Thymus (tissue), 11 donors: ENCODE measurements at regions not wholly inside any gene's neighbourhood (a gene's known extent, or its start where the extent isn't known, plus 50 kb on each side); places are given as distances from the start of the nearest gene placed in this dataset.
"Not testable (repeated sequence)": the region's sequence is repeated elsewhere in the genome, so short reads cannot be mapped to it uniquely, and the experiment has no call there.

Experiments
- DNase-seq, 9 donors: peaks; one replicate each; pipeline ENCODE4 v3.0.0-alpha.2; 2013; ENCODE audit warnings: low spot score in 9 of 9, low read depth in 6 of 9, missing footprints in 1 of 9
- H3K27ac ChIP-seq, 2 donors: one replicate each; pipeline ENCODE4 v1.5.1; 2013; ENCODE audit warnings: control low read depth in 1 of 2, low read depth in 1 of 2, low read length in 1 of 2, mild to moderate bottlenecking in 1 of 2, moderate library complexity in 1 of 2
- H3K27me3 ChIP-seq, 2 donors: one replicate each; pipeline ENCODE4 v1.5.1; 2013; ENCODE audit warnings: low read length in 1 of 2; ENCODE audit not compliant: control insufficient read depth in 2 of 2, insufficient read depth in 1 of 2
- H3K36me3 ChIP-seq, 2 donors: one replicate each; pipeline ENCODE4 v1.5.1; 2013; ENCODE audit warnings: low read length in 1 of 2, mild to moderate bottlenecking in 1 of 2, moderate library complexity in 1 of 2; ENCODE audit not compliant: control insufficient read depth in 2 of 2, insufficient read depth in 2 of 2
- H3K4me1 ChIP-seq, 2 donors: one replicate each; pipeline ENCODE4 v1.5.1; 2013; ENCODE audit warnings: low read length in 2 of 2; ENCODE audit not compliant: control insufficient read depth in 2 of 2, insufficient read depth in 2 of 2
- H3K4me3 ChIP-seq, 2 donors: one replicate each; pipeline ENCODE4 v1.5.1; 2013; ENCODE audit warnings: low read length in 2 of 2, control low read depth in 1 of 2, mild to moderate bottlenecking in 1 of 2
- H3K9me3 ChIP-seq, 2 donors: one replicate each; pipeline ENCODE4 v1.5.1; 2013; ENCODE audit warnings: low read length in 1 of 2, mild to moderate bottlenecking in 1 of 2; ENCODE audit not compliant: control insufficient read depth in 2 of 2, insufficient read depth in 1 of 2
- WGBS: extraction: QIAGEN DNeasy Blood & Tissue Kit; methylation state at CpG from one replicate; pipeline ENCODE4 v1.1.7; 2013; 5-methylcytosine and 5-hydroxymethylcytosine counted together
- donor health status: healthy.

DNA sequence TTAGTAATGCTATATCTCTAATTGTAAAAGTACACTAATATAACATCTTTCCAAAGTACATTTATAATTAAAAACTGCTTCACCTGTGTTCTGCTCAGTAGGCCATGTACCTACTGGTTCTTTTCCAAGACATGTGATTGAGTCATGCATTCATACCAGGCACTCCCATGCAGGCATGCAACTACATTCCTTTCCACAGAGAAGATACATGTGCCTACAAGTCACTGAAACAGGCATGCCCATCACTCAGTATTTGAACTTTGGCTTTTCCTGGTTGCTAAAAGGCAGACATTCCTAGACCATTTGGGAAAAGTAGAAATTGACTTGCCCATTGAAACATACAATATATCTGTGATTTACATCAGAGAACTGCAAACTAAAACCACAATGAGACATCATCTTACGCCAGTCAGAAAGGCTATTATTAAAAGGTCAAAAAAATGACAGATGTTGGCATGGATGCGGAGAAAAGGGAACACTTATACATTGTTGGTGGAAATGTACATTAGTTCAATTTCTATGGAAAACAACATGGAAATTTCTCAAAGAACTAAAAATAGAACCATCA lies 148.3 kb upstream of the MOCS2 start:
- DNase-seq, result no peak
- Histone ChIP-seq H3K27me3 (no peaks in the 10 kb centered on the region), H3K36me3 (no peaks in the 10 kb centered on the region), H3K9me3 (no peaks in the 10 kb centered on the region), H3K4me3 (no peak overlapping the region), H3K27ac (no peak overlapping the region), H3K4me1 (peaks cover 4 to 5% of the 10 kb centered on the region in 2 donors)
- 91% methylated on average over 2 of the region's 2 CpGs for WGBS

DNA sequence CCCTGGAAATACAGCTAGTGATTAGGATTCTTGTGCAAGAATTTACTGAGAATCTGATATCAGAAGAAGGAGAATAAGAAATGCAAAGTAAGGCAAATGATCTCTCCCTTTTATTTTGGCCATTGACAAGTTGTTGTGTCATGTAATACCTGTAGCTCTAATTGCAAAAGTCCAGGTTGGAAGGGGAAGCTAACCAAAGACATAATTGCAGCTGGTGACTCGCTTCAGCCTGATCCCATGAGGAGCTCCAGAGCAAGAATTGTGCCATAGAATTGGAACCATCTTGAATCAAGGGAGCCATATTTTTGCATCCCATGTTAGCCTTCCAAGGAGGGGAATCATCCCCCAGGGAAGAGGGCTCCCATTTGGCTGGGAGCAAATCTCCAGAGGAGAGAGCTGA lies 149.6 kb upstream of the MOCS2 start:
- no peak overlapping the region for H3K27ac ChIP-seq
- no peaks in the 10 kb centered on the region for H3K9me3 ChIP-seq
- no peaks in the 10 kb centered on the region for H3K4me1 ChIP-seq
- H3K4me3 ChIP-seq, result no peak overlapping the region
- DNase-seq, result no peak
- H3K27me3 ChIP-seq, result no peaks in the 10 kb centered on the region
- H3K36me3 ChIP-seq, result no peaks in the 10 kb centered on the region
- 97% methylated on average over 1 of the region's 1 CpG for WGBS

DNA sequence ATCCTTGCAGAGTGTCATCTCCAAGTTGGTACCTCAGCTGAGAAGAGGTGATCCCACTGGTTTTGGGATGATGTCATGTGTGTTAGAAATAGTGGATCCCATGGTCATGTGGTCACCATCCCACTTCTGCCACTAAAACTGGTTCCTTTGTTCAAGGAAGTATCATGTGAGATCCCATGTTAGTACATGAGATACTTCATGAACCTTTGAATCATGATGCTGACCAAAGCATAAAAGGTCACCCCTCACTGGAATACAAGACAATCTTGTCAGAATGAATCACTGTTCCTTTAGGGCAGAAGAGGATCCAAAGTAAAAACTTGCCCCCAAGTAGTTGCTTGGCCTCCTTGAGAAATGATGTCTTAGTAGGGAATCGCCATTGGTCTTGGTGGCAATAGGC lies 150.9 kb upstream of the MOCS2 start:
- Histone ChIP-seq H3K36me3 (no peaks in the 10 kb centered on the region), H3K27me3 (no peaks in the 10 kb centered on the region), H3K4me3 (no peak overlapping the region), H3K9me3 (no peaks in the 10 kb centered on the region), H3K27ac (no peak overlapping the region), H3K4me1 (no peaks in the 10 kb centered on the region)
- 100% methylated on average over 1 of the region's 1 CpG for WGBS
- DNase-seq, result no peak

DNA sequence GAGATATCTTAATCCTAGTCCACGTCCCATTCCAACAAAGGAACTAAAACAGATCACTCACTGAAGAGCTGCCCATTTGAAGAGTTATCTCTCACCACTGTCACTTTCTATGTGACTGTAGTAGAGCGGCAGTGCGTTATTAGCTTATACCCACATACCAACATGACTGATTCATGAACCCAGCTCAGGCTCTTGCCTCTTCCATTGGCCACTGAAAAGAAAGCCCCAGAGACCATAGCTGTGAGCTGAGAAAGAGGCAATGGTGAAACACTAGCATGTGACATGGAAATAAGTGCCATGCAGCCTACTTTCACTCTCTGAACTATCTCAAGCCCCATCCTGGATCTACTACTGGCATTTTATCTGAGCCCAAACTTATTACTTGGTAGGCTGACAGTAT lies 151.7 kb upstream of the MOCS2 start:
- H3K27me3 ChIP-seq, result no peaks in the 10 kb centered on the region
- H3K9me3 ChIP-seq, result no peaks in the 10 kb centered on the region
- WGBS, result 95% methylated on average over 3 of the region's 3 CpGs
- no peak overlapping the region for H3K27ac ChIP-seq
- DNase-seq, result no peak
- no peak overlapping the region for H3K4me3 ChIP-seq
- H3K36me3 ChIP-seq, result no peaks in the 10 kb centered on the region
- no peaks in the 10 kb centered on the region for H3K4me1 ChIP-seq

DNA sequence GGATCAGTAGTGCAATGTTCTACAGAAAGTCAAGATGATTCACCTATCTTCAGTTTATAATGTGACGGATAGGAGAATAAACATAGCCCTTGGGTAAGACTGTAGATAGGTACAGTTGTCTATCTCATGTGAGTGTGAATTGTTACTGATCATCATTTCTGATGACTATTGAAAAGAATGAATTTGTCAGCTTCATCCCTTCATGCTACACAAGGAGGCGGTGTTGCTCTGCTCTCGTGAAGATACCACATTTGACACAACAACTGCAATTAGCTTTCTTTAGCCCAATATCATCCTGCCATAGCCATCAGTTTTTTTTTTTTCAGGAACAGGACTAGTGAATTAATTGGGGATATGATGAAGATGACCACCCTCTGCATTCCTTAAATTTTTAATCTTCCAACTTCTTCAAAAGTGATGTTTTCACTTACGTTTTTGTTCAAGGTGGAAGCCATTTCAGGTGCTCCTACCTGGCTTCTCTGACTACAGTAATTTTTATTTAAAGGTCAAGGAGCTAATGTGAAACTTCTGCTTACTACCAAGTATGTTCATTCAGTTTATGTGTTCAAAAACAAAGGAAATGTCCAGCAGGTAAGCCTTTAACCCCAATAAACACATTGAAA lies 152.9 kb upstream of the MOCS2 start:
- no peaks in the 10 kb centered on the region for H3K4me1 ChIP-seq
- H3K27me3 ChIP-seq, result no peaks in the 10 kb centered on the region
- WGBS, result 95% methylated on average over 4 of the region's 4 CpGs
- H3K27ac ChIP-seq, result no peak overlapping the region
- no peaks in the 10 kb centered on the region for H3K36me3 ChIP-seq
- no peak overlapping the region for H3K4me3 ChIP-seq
- no peaks in the 10 kb centered on the region for H3K9me3 ChIP-seq
- no peak for DNase-seq

DNA sequence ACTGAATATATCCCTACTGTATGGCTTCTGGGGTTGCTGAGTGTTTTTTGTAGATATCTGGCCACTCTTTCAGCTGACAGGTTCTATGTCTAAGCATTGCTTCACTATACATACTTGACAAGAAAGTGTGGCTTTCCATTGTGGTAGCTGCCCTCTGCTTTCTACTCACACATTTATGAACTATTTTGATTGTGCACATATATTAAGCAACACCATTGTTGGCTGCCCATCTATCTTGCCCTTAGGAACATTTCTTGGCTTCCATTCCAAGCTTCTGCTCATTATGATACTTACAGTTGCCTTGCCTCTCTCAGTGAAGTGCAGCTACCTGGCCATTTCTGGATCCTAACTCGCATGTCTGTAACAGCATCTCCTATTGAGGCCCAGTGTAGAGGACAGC lies 153.6 kb upstream of the MOCS2 start:
- Histone ChIP-seq H3K27ac (no peak overlapping the region), H3K36me3 (no peaks in the 10 kb centered on the region), H3K27me3 (no peaks in the 10 kb centered on the region), H3K4me1 (no peaks in the 10 kb centered on the region), H3K9me3 (no peaks in the 10 kb centered on the region), H3K4me3 (no peak overlapping the region)
- no peak for DNase-seq
- 98% methylated on average over 1 of the region's 1 CpG for WGBS

DNA sequence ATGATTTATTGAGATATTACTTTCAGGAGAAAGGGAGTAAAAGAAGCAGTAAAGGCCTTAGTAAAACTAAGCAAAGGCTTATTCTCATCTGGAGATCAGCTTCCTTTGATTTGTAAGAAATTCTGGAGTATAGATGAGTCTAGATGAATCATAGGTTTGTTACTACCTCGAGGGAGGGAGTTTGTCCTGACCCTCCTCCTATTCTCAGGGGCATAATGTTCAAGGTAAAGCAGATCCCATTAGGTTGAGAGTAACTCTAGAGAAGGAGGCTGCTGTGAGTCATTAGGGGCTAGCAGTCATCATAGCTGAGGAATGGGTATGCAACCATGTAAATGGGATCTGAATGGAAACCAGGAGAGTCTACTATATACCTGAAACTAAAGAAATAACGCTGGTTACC lies 155.5 kb upstream of the MOCS2 start:
- no peaks in the 10 kb centered on the region for H3K4me1 ChIP-seq
- no peaks in the 10 kb centered on the region for H3K27me3 ChIP-seq
- H3K4me3 ChIP-seq, result no peak overlapping the region
- H3K27ac ChIP-seq, result no peak overlapping the region
- 82% methylated on average over 2 of the region's 2 CpGs for WGBS
- H3K9me3 ChIP-seq, result no peaks in the 10 kb centered on the region
- no peaks in the 10 kb centered on the region for H3K36me3 ChIP-seq
- DNase-seq, result no peak

- not testable (repeated sequence) for H3K36me3 ChIP-seq, H3K27ac ChIP-seq, H3K4me1 ChIP-seq, H3K4me3 ChIP-seq, H3K27me3 ChIP-seq, DNase-seq, H3K9me3 ChIP-seq
- 96% methylated on average over 7 of the region's 7 CpGs for WGBS
Measured at GRCh38 chr5:53268241-53268640, 158.7 kb upstream of the MOCS2 start.

DNA sequence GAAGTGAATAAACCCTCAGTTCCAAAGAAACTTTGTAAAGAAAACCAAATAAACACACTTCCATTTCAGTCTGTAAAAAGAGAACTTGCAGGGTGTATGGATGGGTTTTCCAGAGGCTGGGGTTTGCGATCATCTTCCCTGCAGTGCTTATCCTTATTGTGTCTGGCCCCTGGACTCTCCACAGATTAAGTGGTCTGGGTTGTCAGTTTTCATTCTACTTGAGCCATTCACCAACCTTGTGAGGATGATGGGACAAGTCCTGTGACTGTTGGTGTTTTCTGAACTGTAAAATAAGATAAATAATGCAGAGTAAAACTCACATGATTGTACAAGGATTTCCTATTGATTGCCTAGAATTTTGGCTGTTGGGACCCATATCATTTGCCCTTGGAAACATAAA lies 166.1 kb upstream of the MOCS2 start:
- H3K27me3 ChIP-seq, result no peaks in the 10 kb centered on the region
- no peaks in the 10 kb centered on the region for H3K9me3 ChIP-seq
- 96% methylated on average over 1 of the region's 1 CpG for WGBS
- H3K4me1 ChIP-seq, result no peaks in the 10 kb centered on the region
- no peak for DNase-seq
- H3K36me3 ChIP-seq, result no peaks in the 10 kb centered on the region
- H3K27ac ChIP-seq, result no peak overlapping the region
- no peak overlapping the region for H3K4me3 ChIP-seq
